ENCODE measurements at regions not wholly inside any gene's neighbourhood (a gene's known extent, or its start where the extent isn't known, plus 50 kb on each side); places are given as distances from the start of the nearest gene placed in this dataset.
A peak's percentile ranks its signal among the peaks of the same experiment; 100 is the strongest.

- TF ChIP-seq HIC2 (CRISPR knock-in tag; IDR thresholded peaks at IDR 0.05; ENCODE audit: low read depth) = peak; percentile 76
- peak; percentile 45; the same call in 1 of the 2 replicates for TF ChIP-seq ZNF646 (CRISPR knock-in tag; IDR thresholded peaks at IDR 0.05)
- no peak for TF ChIP-seq THAP11 (CRISPR knock-in tag; IDR thresholded peaks at IDR 0.05)
- 0 out of 2 replicates have a peak, but pooled peaks have one; percentile 32 for TF ChIP-seq POGZ (CRISPR knock-in tag; IDR thresholded peaks at IDR 0.05)
- no peak for TF ChIP-seq TFAP4 (IDR thresholded peaks at IDR 0.05; ENCODE audit: borderline replicate concordance, low read depth)
- TF ChIP-seq ZNF224 (CRISPR knock-in tag; IDR thresholded peaks at IDR 0.05) = no peak
- TF ChIP-seq ZHX2 (IDR thresholded peaks at IDR 0.05; ENCODE audit: low read depth) = no peak
- TF ChIP-seq ZHX2 (CRISPR knock-in tag; IDR thresholded peaks at IDR 0.05; ENCODE audit: borderline replicate concordance) = no peak
- TF ChIP-seq ZNF883 (CRISPR knock-in tag; IDR thresholded peaks at IDR 0.05; ENCODE audit: not compliant biosample characterization) = peak; percentile 38
- TF ChIP-seq ZBTB7B (CRISPR knock-in tag; IDR thresholded peaks at IDR 0.05) = 0 out of 2 replicates have a peak, but pooled peaks have one; percentile 28
- peak; percentile 12; the same call in 1 of the 2 replicates for TF ChIP-seq HNF4A (CRISPR knock-in tag; IDR thresholded peaks at IDR 0.05)
- TF ChIP-seq TOPORS (CRISPR knock-in tag; IDR thresholded peaks at IDR 0.05) = 0 out of 2 replicates have a peak, but pooled peaks have one; percentile 46
- TF ChIP-seq FOXA1 (IDR thresholded peaks at IDR 0.05) = no peak
- TF ChIP-seq FOXA1 (CRISPR knock-in tag; IDR thresholded peaks at IDR 0.05) = no peak
Measured at GRCh38 chr20:22529150-22530019, 55.0 kb downstream of the FOXA2 start (continued).

Measured in HepG2 (cell line).